OCI-LY7 (cell line): ENCODE measurements at regions not wholly inside any gene's neighbourhood (a gene's known extent, or its start where the extent isn't known, plus 50 kb on each side); places are given as distances from the start of the nearest gene placed in this dataset.

Experiments used
- EZH2phosphoT487 ChIP-seq: fragments of 200-600 bp; sonication (generic); IDR thresholded peaks from 2 replicates; pipeline ENCODE4 v1.6.1; 2018; ENCODE audit warnings: low read depth, borderline replicate concordance, mild to moderate bottlenecking, mixed run types, antibody characterized with exemption, low read length, moderate library complexity, mixed read lengths
- TF ChIP-seq, protein P1 (sequence below): fragments of 200-600 bp; sonication (generic); conservative IDR thresholded peaks from 2 replicates; pipeline ENCODE4 v1.5.1; 2014; ENCODE audit warnings: mild to moderate bottlenecking, antibody characterized with exemption, low read length, moderate library complexity, mixed read lengths

DNA sequence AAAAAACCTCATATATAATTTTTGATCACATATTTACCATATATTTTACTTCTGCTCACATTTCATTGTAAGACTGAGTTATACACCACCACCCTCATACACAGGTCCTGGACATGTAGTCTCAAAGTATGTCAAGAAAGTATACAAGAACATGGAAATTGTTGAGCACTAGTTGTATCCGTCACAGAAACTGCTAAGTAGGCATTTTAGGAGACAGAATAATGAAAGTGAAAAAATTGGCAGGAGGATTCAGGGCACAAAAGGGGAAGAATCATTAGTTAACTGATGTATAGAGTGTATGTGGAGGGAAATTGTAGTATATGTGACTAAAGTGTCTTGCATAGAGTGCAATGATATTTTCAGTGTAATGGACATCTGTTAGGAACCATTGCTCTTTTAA, 458.8 kb downstream of the TFAP2B start:
- TF ChIP-seq, protein P1, sequence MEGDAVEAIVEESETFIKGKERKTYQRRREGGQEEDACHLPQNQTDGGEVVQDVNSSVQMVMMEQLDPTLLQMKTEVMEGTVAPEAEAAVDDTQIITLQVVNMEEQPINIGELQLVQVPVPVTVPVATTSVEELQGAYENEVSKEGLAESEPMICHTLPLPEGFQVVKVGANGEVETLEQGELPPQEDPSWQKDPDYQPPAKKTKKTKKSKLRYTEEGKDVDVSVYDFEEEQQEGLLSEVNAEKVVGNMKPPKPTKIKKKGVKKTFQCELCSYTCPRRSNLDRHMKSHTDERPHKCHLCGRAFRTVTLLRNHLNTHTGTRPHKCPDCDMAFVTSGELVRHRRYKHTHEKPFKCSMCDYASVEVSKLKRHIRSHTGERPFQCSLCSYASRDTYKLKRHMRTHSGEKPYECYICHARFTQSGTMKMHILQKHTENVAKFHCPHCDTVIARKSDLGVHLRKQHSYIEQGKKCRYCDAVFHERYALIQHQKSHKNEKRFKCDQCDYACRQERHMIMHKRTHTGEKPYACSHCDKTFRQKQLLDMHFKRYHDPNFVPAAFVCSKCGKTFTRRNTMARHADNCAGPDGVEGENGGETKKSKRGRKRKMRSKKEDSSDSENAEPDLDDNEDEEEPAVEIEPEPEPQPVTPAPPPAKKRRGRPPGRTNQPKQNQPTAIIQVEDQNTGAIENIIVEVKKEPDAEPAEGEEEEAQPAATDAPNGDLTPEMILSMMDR = no peak
- TF ChIP-seq EZH2phosphoT487 = no peak
